RCC 7860 (cell line): ENCODE measurements at regions not wholly inside any gene's neighbourhood (a gene's known extent, or its start where the extent isn't known, plus 50 kb on each side); places are given as distances from the start of the nearest gene placed in this dataset.
"Not testable (repeated sequence)": the region's sequence is repeated elsewhere in the genome, so short reads cannot be mapped to it uniquely, and the experiment has no call there.

Experiments
- DNase-seq: peaks from one replicate; pipeline ENCODE4 v3.0.0-alpha.2; 2015; ENCODE audit warnings: low spot score
- FAIRE-seq: peaks from 2 replicates; lab custom pipeline; 2012; peaks lifted over from hg19 to GRCh38; lab: Jason Lieb, UNC

- FAIRE-seq = peak; percentile 66
- DNase-seq = not testable (repeated sequence)
Measured at GRCh38 chr2:131844044-131844443, 316.4 kb downstream of the CCDC74A start.

DNA sequence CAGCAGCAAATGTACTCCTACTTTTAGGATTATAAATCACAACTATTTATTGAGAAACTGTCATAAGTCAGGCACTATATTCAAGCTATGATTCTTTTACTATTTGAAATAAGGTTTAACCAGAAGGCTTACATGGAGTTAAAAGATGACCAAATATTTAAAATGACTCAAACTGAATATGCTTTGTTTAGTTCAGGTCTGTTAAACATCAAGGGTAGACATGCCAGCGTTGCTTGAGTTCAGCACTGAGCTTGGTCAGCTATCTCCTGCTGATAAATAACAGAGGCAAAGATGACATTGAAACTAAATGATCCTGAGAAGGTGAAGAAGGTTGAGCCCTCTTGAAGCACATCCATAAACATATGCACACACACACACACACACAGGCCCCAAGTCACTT, 305.6 kb downstream of the ANKRD30BL start:
- DNase-seq = not testable (repeated sequence)
- FAIRE-seq = peak; percentile 96

- not testable (repeated sequence) for DNase-seq
- FAIRE-seq = peak; percentile 87
Measured at GRCh38 chr2:131858197-131858596, 303.6 kb downstream of the ANKRD30BL start.
